OCI-LY3 (cell line): ENCODE measurements at regions not wholly inside any gene's neighbourhood (a gene's known extent, or its start where the extent isn't known, plus 50 kb on each side); places are given as distances from the start of the nearest gene placed in this dataset.
"Not testable (repeated sequence)": the region's sequence is repeated elsewhere in the genome, so short reads cannot be mapped to it uniquely, and the experiment has no call there.

Source experiments
- CTCF ChIP-seq: fragments of 200-600, 300-600 bp; sonication (generic); IDR thresholded peaks from 2 replicates; pipeline ENCODE4 v1.5.1; 2014; ENCODE audit warnings: antibody characterized with exemption, low read length, low read depth
- EZH2phosphoT487 ChIP-seq: fragments of 200-600 bp; shearing (Covaris generic); IDR thresholded peaks from 2 replicates; pipeline ENCODE4 v1.6.1; 2018; ENCODE audit warnings: antibody characterized with exemption, mixed run types, low read depth

- not testable (repeated sequence) for TF ChIP-seq CTCF, EZH2phosphoT487
Measured at GRCh38 chr1:234762127-234762526, 152.1 kb upstream of the IRF2BP2 start.
